Spinal cord (tissue), 9 donors: ENCODE measurements at regions not wholly inside any gene's neighbourhood (a gene's known extent, or its start where the extent isn't known, plus 50 kb on each side); places are given as distances from the start of the nearest gene placed in this dataset.
"Not testable (repeated sequence)": the region's sequence is repeated elsewhere in the genome, so short reads cannot be mapped to it uniquely, and the experiment has no call there.

Source experiments
- DNase-seq, 6 donors: peaks; one replicate each; pipeline versions ENCODE4 v3.0.0 to v3.0.0-alpha.2; 2013 to 2015; ENCODE audit warnings: low spot score in 6 of 6, low read depth in 4 of 6
- H3K27ac ChIP-seq: one replicate; pipeline ENCODE4 v1.5.1; 2013; ENCODE audit warnings: low read depth, low read length, control low read depth
- H3K27me3 ChIP-seq: one replicate; pipeline ENCODE4 v1.6.1; 2013; ENCODE audit warnings: low read length; ENCODE audit not compliant: control insufficient read depth, insufficient read depth
- H3K36me3 ChIP-seq: one replicate; pipeline ENCODE4 v1.6.1; 2013; ENCODE audit warnings: low read length; ENCODE audit not compliant: control insufficient read depth, insufficient read depth
- H3K4me1 ChIP-seq: one replicate; pipeline ENCODE4 v1.6.1; 2013; ENCODE audit warnings: low read length; ENCODE audit not compliant: control insufficient read depth, insufficient read depth
- H3K4me3 ChIP-seq: one replicate; pipeline ENCODE4 v1.5.1; 2013; ENCODE audit warnings: low read depth, low read length, control low read depth
- H3K9me3 ChIP-seq: one replicate; pipeline ENCODE4 v1.6.1; 2013; ENCODE audit warnings: low read length; ENCODE audit not compliant: control insufficient read depth, insufficient read depth
- WGBS: methylation state at CpG from one replicate; pipeline ENCODE4 v1.1.5; 2013; ENCODE audit warnings: missing lambda C conversion rate; ENCODE audit not compliant: insufficient coverage; 5-methylcytosine and 5-hydroxymethylcytosine counted together
- donor health status: healthy.

- H3K4me1 ChIP-seq = no peaks in the 10 kb centered on the region
- H3K4me3 ChIP-seq = no peak overlapping the region
- H3K27me3 ChIP-seq = no peaks in the 10 kb centered on the region
- H3K27ac ChIP-seq = no peak overlapping the region
- H3K36me3 ChIP-seq = no peaks in the 10 kb centered on the region
- WGBS = 91% methylated on average over 2 of the region's 3 CpGs
- H3K9me3 ChIP-seq = peaks cover 2% of the 10 kb centered on the region
- DNase-seq = no peak
Observed at GRCh38 chr6:106745197-106745770, 115.9 kb downstream of the QRSL1 start.

GRCh38 chr6:106744781-106745180 is 115.4 kb downstream of the QRSL1 start:
- no CpG with 5 or more reads among the region's 2 CpGs for WGBS
- peaks cover 2% of the 10 kb centered on the region for H3K9me3 ChIP-seq
- no peaks in the 10 kb centered on the region for H3K36me3 ChIP-seq
- H3K4me1 ChIP-seq = no peaks in the 10 kb centered on the region
- H3K27me3 ChIP-seq = no peaks in the 10 kb centered on the region
- no peak overlapping the region for H3K4me3 ChIP-seq
- no peak overlapping the region for H3K27ac ChIP-seq
- no peak for DNase-seq

- not testable (repeated sequence) for H3K36me3 ChIP-seq, H3K4me3 ChIP-seq, H3K27ac ChIP-seq, DNase-seq, H3K4me1 ChIP-seq, H3K27me3 ChIP-seq, H3K9me3 ChIP-seq
- WGBS = 85% methylated on average over 1 of the region's 2 CpGs
Observed at GRCh38 chr6:106744029-106744428, 114.7 kb downstream of the QRSL1 start.

- WGBS = 61% methylated on average over 2 of the region's 2 CpGs
- DNase-seq = no peak
- Histone ChIP-seq H3K36me3 (no peaks in the 10 kb centered on the region), H3K4me1 (no peaks in the 10 kb centered on the region), H3K27ac (no peak overlapping the region), H3K4me3 (no peak overlapping the region), H3K27me3 (no peaks in the 10 kb centered on the region), H3K9me3 (peaks cover 2% of the 10 kb centered on the region)
Observed at GRCh38 chr6:106743612-106744011, 114.2 kb downstream of the QRSL1 start.

- H3K27ac ChIP-seq = no peak overlapping the region
- no peak overlapping the region for H3K4me3 ChIP-seq
- no peaks in the 10 kb centered on the region for H3K36me3 ChIP-seq
- no peaks in the 10 kb centered on the region for H3K4me1 ChIP-seq
- no peak for DNase-seq
- H3K27me3 ChIP-seq = no peaks in the 10 kb centered on the region
- WGBS = 63% methylated on average over 3 of the region's 3 CpGs
- H3K9me3 ChIP-seq = peaks cover 2% of the 10 kb centered on the region
Observed at GRCh38 chr6:106740287-106740686, 110.9 kb downstream of the QRSL1 start.

DNA sequence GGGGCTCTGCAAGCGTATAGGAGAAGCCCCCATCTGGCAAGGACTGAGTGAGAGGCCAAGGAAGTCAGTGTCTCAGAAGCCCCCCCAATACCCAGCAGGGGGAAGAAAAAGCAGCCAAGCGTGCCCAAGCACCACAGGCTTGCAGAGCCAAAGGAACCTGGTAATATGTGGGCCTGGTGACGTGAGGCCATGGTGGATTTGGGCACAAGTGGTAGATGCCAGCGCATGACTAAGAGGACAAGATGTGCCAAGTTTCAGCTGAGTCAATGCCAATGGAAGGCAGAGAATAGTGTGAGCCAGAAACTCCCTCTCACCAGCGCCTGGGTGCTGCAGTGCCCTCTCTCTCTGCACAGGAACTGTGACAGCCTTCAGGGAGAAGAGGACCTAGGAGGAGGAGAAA is 110.0 kb downstream of the QRSL1 start:
- H3K9me3 ChIP-seq = peaks cover 2% of the 10 kb centered on the region
- H3K4me1 ChIP-seq = no peaks in the 10 kb centered on the region
- no peak overlapping the region for H3K4me3 ChIP-seq
- no peak overlapping the region for H3K27ac ChIP-seq
- H3K27me3 ChIP-seq = no peaks in the 10 kb centered on the region
- DNase-seq = peak in 5 of 6 donors; percentile 26 to 92 (median 48)
- H3K36me3 ChIP-seq = no peaks in the 10 kb centered on the region
- 63% methylated on average over 3 of the region's 5 CpGs for WGBS

- no peaks in the 10 kb centered on the region for H3K36me3 ChIP-seq
- no peak overlapping the region for H3K4me3 ChIP-seq
- no peaks in the 10 kb centered on the region for H3K9me3 ChIP-seq
- H3K27me3 ChIP-seq = no peaks in the 10 kb centered on the region
- no peaks in the 10 kb centered on the region for H3K4me1 ChIP-seq
- WGBS = no CpG with 5 or more reads among the region's 2 CpGs
- H3K27ac ChIP-seq = no peak overlapping the region
- no peak for DNase-seq
Observed at GRCh38 chr6:106736502-106736901, 107.1 kb downstream of the QRSL1 start.

DNA sequence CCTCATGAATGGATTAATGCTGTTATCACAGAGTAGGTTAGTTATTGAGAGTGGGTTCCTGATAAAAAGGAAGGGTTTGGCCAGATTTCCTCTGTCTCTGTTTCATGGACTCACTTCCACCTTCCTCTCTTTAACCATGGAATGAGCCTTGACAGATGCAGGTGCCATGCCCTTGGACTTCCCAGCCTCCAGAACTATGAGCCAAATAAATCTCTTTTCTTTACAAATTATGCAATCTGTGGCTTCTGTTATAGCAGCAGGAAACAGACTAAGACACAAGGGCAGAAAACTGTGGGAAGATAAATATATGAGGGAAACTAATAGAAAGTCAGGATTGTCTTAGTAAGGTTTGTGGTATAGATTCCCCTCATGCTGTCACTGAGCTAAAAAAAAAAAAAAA is 106.5 kb downstream of the QRSL1 start:
- H3K27ac ChIP-seq = no peak overlapping the region
- no peaks in the 10 kb centered on the region for H3K9me3 ChIP-seq
- H3K36me3 ChIP-seq = no peaks in the 10 kb centered on the region
- peaks cover 3% of the 10 kb centered on the region for H3K4me1 ChIP-seq
- H3K4me3 ChIP-seq = no peak overlapping the region
- DNase-seq = no peak
- H3K27me3 ChIP-seq = no peaks in the 10 kb centered on the region

DNA sequence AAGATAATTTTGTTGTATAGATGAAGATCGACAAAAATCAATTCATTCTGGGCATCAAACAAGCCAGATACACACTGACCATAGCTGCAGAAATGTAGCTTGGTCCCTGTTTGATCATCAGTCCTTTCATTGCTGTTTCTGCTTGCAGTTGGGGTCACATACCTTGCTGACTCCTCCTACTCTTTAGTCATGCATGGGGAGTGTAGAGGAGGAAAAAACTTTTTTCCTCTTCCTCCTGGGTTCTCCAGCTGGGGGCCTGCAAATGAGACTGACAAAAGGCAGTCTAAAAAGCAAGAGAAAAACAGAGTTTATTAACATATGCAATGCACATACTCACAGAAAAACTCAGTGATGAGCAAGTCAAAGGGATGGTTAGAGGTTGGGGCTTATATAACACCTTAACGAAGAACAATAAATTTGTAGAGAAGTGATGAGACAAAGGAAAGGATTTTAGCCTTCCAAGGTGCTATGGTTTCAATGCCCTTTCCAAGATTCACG is 105.8 kb downstream of the QRSL1 start:
- 20% methylated on average over 1 of the region's 3 CpGs for WGBS
- H3K36me3 ChIP-seq = no peaks in the 10 kb centered on the region
- H3K4me1 ChIP-seq = peaks cover 3% of the 10 kb centered on the region
- no peak for DNase-seq
- no peaks in the 10 kb centered on the region for H3K27me3 ChIP-seq
- H3K9me3 ChIP-seq = no peaks in the 10 kb centered on the region
- no peak overlapping the region for H3K27ac ChIP-seq
- no peak overlapping the region for H3K4me3 ChIP-seq

GRCh38 chr6:106733386-106733785 is 104.0 kb downstream of the QRSL1 start:
- H3K4me3 ChIP-seq = no peak overlapping the region
- H3K27ac ChIP-seq = no peak overlapping the region
- peaks cover 3% of the 10 kb centered on the region for H3K4me1 ChIP-seq
- H3K27me3 ChIP-seq = no peaks in the 10 kb centered on the region
- no peaks in the 10 kb centered on the region for H3K9me3 ChIP-seq
- H3K36me3 ChIP-seq = no peaks in the 10 kb centered on the region
- no peak for DNase-seq
- no CpG with 5 or more reads among the region's 2 CpGs for WGBS
